ENCODE measurements at regions not wholly inside any gene's neighbourhood (a gene's known extent, or its start where the extent isn't known, plus 50 kb on each side); places are given as distances from the start of the nearest gene placed in this dataset.
"Not testable (repeated sequence)": the region's sequence is repeated elsewhere in the genome, so short reads cannot be mapped to it uniquely, and the experiment has no call there.

GRCh38 chr21:35206141-35207125 lies 157.3 kb upstream of the RUNX1 start:
- DNase-seq = no peak

GRCh38 chr21:35204850-35205541 lies 155.9 kb upstream of the RUNX1 start:
- DNase-seq = no peak

- no peak for DNase-seq
Measured at GRCh38 chr21:35204125-35204524, 155.0 kb upstream of the RUNX1 start.

GRCh38 chr21:35203093-35203977 lies 154.2 kb upstream of the RUNX1 start:
- DNase-seq = no peak

GRCh38 chr21:35202431-35202830 lies 153.3 kb upstream of the RUNX1 start:
- DNase-seq = no peak

GRCh38 chr21:35201799-35202198 lies 152.7 kb upstream of the RUNX1 start:
- no peak for DNase-seq

GRCh38 chr21:35201288-35201687 lies 152.2 kb upstream of the RUNX1 start:
- DNase-seq = no peak

- no peak for DNase-seq
Measured at GRCh38 chr21:35199733-35200015, 150.6 kb upstream of the RUNX1 start.

GRCh38 chr21:35198982-35199732 lies 150.1 kb upstream of the RUNX1 start:
- no peak for DNase-seq

- DNase-seq = no peak
Measured at GRCh38 chr21:35198565-35198964, 149.5 kb upstream of the RUNX1 start.

- DNase-seq = no peak
Measured at GRCh38 chr21:35197992-35198431, 148.9 kb upstream of the RUNX1 start.

GRCh38 chr21:35197191-35197590 lies 148.1 kb upstream of the RUNX1 start:
- DNase-seq = no peak

- DNase-seq = no peak
Measured at GRCh38 chr21:35196128-35196527, 147.0 kb upstream of the RUNX1 start.

GRCh38 chr21:35195232-35195631 lies 146.1 kb upstream of the RUNX1 start:
- no peak for DNase-seq

- no peak for DNase-seq
Measured at GRCh38 chr21:35191754-35192153, 142.7 kb upstream of the RUNX1 start.

GRCh38 chr21:35191128-35191527 lies 142.0 kb upstream of the RUNX1 start:
- no peak for DNase-seq

- no peak for DNase-seq
Measured at GRCh38 chr21:35190201-35190701, 141.1 kb upstream of the RUNX1 start.

- DNase-seq = no peak
Measured at GRCh38 chr21:35189077-35189863, 140.2 kb upstream of the RUNX1 start.

- DNase-seq = not testable (repeated sequence)
Measured at GRCh38 chr21:35183389-35183788, 134.3 kb upstream of the RUNX1 start.

- peak; percentile 53 for DNase-seq
Measured at GRCh38 chr21:35179990-35180540, 131.0 kb upstream of the RUNX1 start.

GRCh38 chr21:35178827-35179226 lies 129.7 kb upstream of the RUNX1 start:
- no peak for DNase-seq

Measured in NCI-H82 (cell line).